NCI-H187 treated with DMSO at 0.1 percent for 48 hours (cell line): ENCODE measurements at regions not wholly inside any gene's neighbourhood (a gene's known extent, or its start where the extent isn't known, plus 50 kb on each side); places are given as distances from the start of the nearest gene placed in this dataset.
"Not testable (repeated sequence)": the region's sequence is repeated elsewhere in the genome, so short reads cannot be mapped to it uniquely, and the experiment has no call there.

Experiments
- DNase-seq: peaks from one replicate; lab custom pipeline; 2025; lab: John Stamatoyannopoulos, UW

- not testable (repeated sequence) for DNase-seq
Measured at GRCh38 chr5:179456075-179456474, 94.3 kb upstream of the RUFY1 start.

GRCh38 chr5:179455320-179455719 lies 95.0 kb upstream of the RUFY1 start:
- no peak for DNase-seq

- DNase-seq: no peak
Measured at GRCh38 chr5:179454356-179454755, 96.0 kb upstream of the RUFY1 start.

GRCh38 chr5:179453616-179454015 lies 96.7 kb upstream of the RUFY1 start:
- no peak for DNase-seq

GRCh38 chr5:179452356-179453230 lies 97.8 kb upstream of the RUFY1 start:
- DNase-seq: no peak

GRCh38 chr5:179451828-179452196 lies 98.5 kb upstream of the RUFY1 start:
- no peak for DNase-seq

GRCh38 chr5:179451114-179451827 lies 99.1 kb upstream of the RUFY1 start:
- DNase-seq: no peak

GRCh38 chr5:179449950-179450349 lies 100.4 kb upstream of the RUFY1 start:
- DNase-seq: not testable (repeated sequence)

GRCh38 chr5:179448282-179448681 lies 102.1 kb upstream of the RUFY1 start:
- DNase-seq: not testable (repeated sequence)

- DNase-seq: not testable (repeated sequence)
Measured at GRCh38 chr5:179442289-179442688, 97.0 kb upstream of the ADAMTS2 start.

- no peak for DNase-seq
Measured at GRCh38 chr5:179439181-179439985, 94.1 kb upstream of the ADAMTS2 start.

- DNase-seq: no peak
Measured at GRCh38 chr5:179438461-179438860, 93.2 kb upstream of the ADAMTS2 start.

- no peak for DNase-seq
Measured at GRCh38 chr5:179438011-179438441, 92.8 kb upstream of the ADAMTS2 start.

GRCh38 chr5:179437341-179438001 lies 92.2 kb upstream of the ADAMTS2 start:
- DNase-seq: no peak

- no peak for DNase-seq
Measured at GRCh38 chr5:179436321-179437122, 91.3 kb upstream of the ADAMTS2 start.

- DNase-seq: no peak
Measured at GRCh38 chr5:179435731-179436315, 90.6 kb upstream of the ADAMTS2 start.

GRCh38 chr5:179435181-179435580 lies 89.9 kb upstream of the ADAMTS2 start:
- no peak for DNase-seq

GRCh38 chr5:179432547-179432946 lies 87.3 kb upstream of the ADAMTS2 start:
- DNase-seq: no peak

GRCh38 chr5:179431221-179431824 lies 86.1 kb upstream of the ADAMTS2 start:
- no peak for DNase-seq
